AG04450 (cell line): ENCODE measurements at regions not wholly inside any gene's neighbourhood (a gene's known extent, or its start where the extent isn't known, plus 50 kb on each side); places are given as distances from the start of the nearest gene placed in this dataset.
"Not testable (repeated sequence)": the region's sequence is repeated elsewhere in the genome, so short reads cannot be mapped to it uniquely, and the experiment has no call there.

Experiments used
- CTCF ChIA-PET: fragments of 300-600, 350-600 bp; formaldehyde crosslinking; extraction: SDS; loops from one replicate; lab custom pipeline; 2022; ENCODE audit warnings: antibody characterized with exemption, inconsistent platforms; lab: Charles Lee
- POLR2A ChIA-PET: fragments of 350-600 bp; formaldehyde crosslinking; extraction: SDS; loops from one replicate; lab custom pipeline; 2021; ENCODE audit warnings: antibody characterized with exemption, inconsistent platforms; lab: Yijun Ruan, JAX
- DNase-seq: peaks from one replicate; pipeline ENCODE4 v3.0.0-alpha.2; 2011; ENCODE audit warnings: low read depth, low spot score
- H3K27ac ChIP-seq: one replicate; pipeline ENCODE4 v1.5.1; 2012; ENCODE audit warnings: low read depth, low read length, control low read depth
- H3K27me3 ChIP-seq: one replicate; pipeline ENCODE4 v1.6.0; 2012; ENCODE audit warnings: low read length; ENCODE audit not compliant: control insufficient read depth, insufficient read depth
- H3K4me3 ChIP-seq: 2 replicates; pipeline ENCODE4 v1.5.1; 2011; ENCODE audit warnings: mild to moderate bottlenecking, low read depth, low read length, control low read depth
- H3K9me3 ChIP-seq: 2 replicates; pipeline ENCODE4 v1.5.1; 2012; ENCODE audit warnings: low read length; ENCODE audit not compliant: control insufficient read depth, insufficient read depth
- CTCF ChIP-seq: IDR thresholded peaks from 2 replicates; pipeline ENCODE4 v1.5.1; 2011; ENCODE audit warnings: low read depth, low read length, control low read depth, inconsistent platforms

GRCh38 chr1:177877086-177877485 is 92.8 kb downstream of the SEC16B start:
- TF ChIP-seq CTCF, result no peak
- ChIA-PET POLR2A (no interaction called here), CTCF (no interaction called here)
- Histone ChIP-seq H3K9me3 (no peaks in the 10 kb centered on the region), H3K4me3 (no peak overlapping the region), H3K27ac (no peak overlapping the region), H3K27me3 (no peaks in the 10 kb centered on the region)
- DNase-seq, result no peak

GRCh38 chr1:177873238-177873637 is 96.6 kb downstream of the SEC16B start:
- CTCF ChIA-PET, result no interaction called here
- POLR2A ChIA-PET, result interaction anchor here (1.1 to 1.4 kb wide), 2 partner anchors 25 to 53 kb away, joined by 3 read pairs; no protein-coding TSS in a partner anchor
- Histone ChIP-seq H3K27me3 (no peaks in the 10 kb centered on the region), H3K27ac (peak overlapping the region; percentile 69), H3K9me3 (no peaks in the 10 kb centered on the region), H3K4me3 (no peak overlapping the region)
- no peak for TF ChIP-seq CTCF
- DNase-seq, result peak; percentile 77

GRCh38 chr1:177872308-177872900 is 97.5 kb downstream of the SEC16B start:
- Histone ChIP-seq H3K27ac (no peak overlapping the region), H3K4me3 (no peak overlapping the region), H3K27me3 (no peaks in the 10 kb centered on the region), H3K9me3 (no peaks in the 10 kb centered on the region)
- no peak for DNase-seq
- ChIA-PET POLR2A (interaction anchor here (1.1 to 1.4 kb wide), 2 partner anchors 25 to 54 kb away, joined by 3 read pairs; no protein-coding TSS in a partner anchor), CTCF (no interaction called here)
- no peak for TF ChIP-seq CTCF

GRCh38 chr1:177871613-177872307 is 98.1 kb downstream of the SEC16B start:
- no peaks in the 10 kb centered on the region for H3K9me3 ChIP-seq
- no peak overlapping the region for H3K27ac ChIP-seq
- no peak overlapping the region for H3K4me3 ChIP-seq
- no peak for TF ChIP-seq CTCF
- DNase-seq, result no peak
- no peaks in the 10 kb centered on the region for H3K27me3 ChIP-seq
- CTCF ChIA-PET, result no interaction called here
- POLR2A ChIA-PET, result no interaction called here

GRCh38 chr1:177869586-177869985 is 100.3 kb downstream of the SEC16B start:
- Histone ChIP-seq H3K27ac (no peak overlapping the region), H3K9me3 (no peaks in the 10 kb centered on the region), H3K4me3 (no peak overlapping the region), H3K27me3 (no peaks in the 10 kb centered on the region)
- ChIA-PET POLR2A (no interaction called here), CTCF (no interaction called here)
- no peak for TF ChIP-seq CTCF
- no peak for DNase-seq

GRCh38 chr1:177869011-177869410 is 100.8 kb downstream of the SEC16B start:
- CTCF ChIA-PET, H3K9me3 ChIP-seq, POLR2A ChIA-PET, H3K27ac ChIP-seq, H3K27me3 ChIP-seq, H3K4me3 ChIP-seq, DNase-seq: not testable (repeated sequence)
